ENCODE measurements at regions not wholly inside any gene's neighbourhood (a gene's known extent, or its start where the extent isn't known, plus 50 kb on each side); places are given as distances from the start of the nearest gene placed in this dataset.
A peak's percentile ranks its signal among the peaks of the same experiment; 100 is the strongest.

GRCh38 chr3:34178415-34178814, 380.0 kb downstream of the PDCD6IP start:
- ATAC-seq = peak; percentile 78
- Histone ChIP-seq H3K9ac (ENCODE audit: control insufficient read depth, insufficient read depth, low read length) (no peak overlapping the region), H3K27ac (ENCODE audit: control insufficient read depth, insufficient read depth) (no peak overlapping the region), H3K4me1 (ENCODE audit: control insufficient read depth, insufficient read depth, low read length) (peaks cover 5% of the 10 kb centered on the region; the same call in 1 of the 2 replicates), H3K9me3 (replicated peaks; ENCODE audit: control insufficient read depth, insufficient read depth, low read length) (no peaks in the 10 kb centered on the region; the same call in 2 of the 3 replicates), H4K20me1 (ENCODE audit: control insufficient read depth, insufficient read depth) (no peaks in the 10 kb centered on the region), H3K36me3 (ENCODE audit: control insufficient read depth in 2 of 2, insufficient read depth in 2 of 2, low read length in 1 of 2) (no peaks in the 10 kb centered on the region), H3K79me2 (ENCODE audit: control insufficient read depth, insufficient read depth, low read length) (no peaks in the 10 kb centered on the region), H3K4me2 (ENCODE audit: control insufficient read depth, insufficient read depth) (no peak overlapping the region; the same call in 1 of the 2 replicates), H2AFZ (ENCODE audit: control insufficient read depth, low read depth, low read length) (peak overlapping the region; percentile 33), H3K4me3 (no peak overlapping the region), H3K27me3 (replicated peaks in 1 of 2; ENCODE audit: control insufficient read depth in 2 of 2, insufficient read depth in 2 of 2, low read length in 1 of 2) (no peaks in the 10 kb centered on the region)
- ChIA-PET SMC1A (ENCODE audit: uncharacterized antibody, unreplicated experiment) (interaction anchor here (1.4 kb wide), 1 partner anchor 71 kb away, joined by 3 read pairs; no protein-coding TSS in a partner anchor), CTCF (no interaction called here), RAD21 (ENCODE audit: unreplicated experiment) (no interaction called here), POLR2A (no interaction called here)
- BruUV-seq (replicated peaks) = no TSS peak
- 23% methylated on average over 2 of the region's 2 CpGs for WGBS (ENCODE audit: insufficient coverage, insufficient replicate concordance, low lambda C conversion rate, missing lambda C conversion rate)
- DNase-seq (ENCODE audit: low read depth, low spot score) = no peak
- TF ChIP-seq POLR2AphosphoS5 (IDR thresholded peaks at IDR 0.05; ENCODE audit: low read length) (no peak), JUNB (IDR thresholded peaks at IDR 0.05) (peak; percentile 72), IRF4 (IDR thresholded peaks at IDR 0.05; ENCODE audit: low read depth, low read length) (0 out of 2 replicates have a peak, but pooled peaks have one; percentile 32), NKRF (conservative IDR thresholded peaks at IDR 0.05) (no peak)
- intact Hi-C loops (cut with micrococcal nuclease; ENCODE audit: unreplicated experiment) (no loop called here), in situ Hi-C loops (cut with MboI) (no loop called here)
- no peak for FAIRE-seq

- no TSS peak for BruUV-seq (replicated peaks)
- RAD21 ChIA-PET (ENCODE audit: unreplicated experiment) = no interaction called here
- H3K79me2 ChIP-seq (ENCODE audit: control insufficient read depth, insufficient read depth, low read length) = no peaks in the 10 kb centered on the region
- H4K20me1 ChIP-seq (ENCODE audit: control insufficient read depth, insufficient read depth) = no peaks in the 10 kb centered on the region
- no peaks in the 10 kb centered on the region for H3K27me3 ChIP-seq (replicated peaks in 1 of 2; ENCODE audit: control insufficient read depth in 2 of 2, insufficient read depth in 2 of 2, low read length in 1 of 2)
- H3K9me3 ChIP-seq (replicated peaks; ENCODE audit: control insufficient read depth, insufficient read depth, low read length) = no peaks in the 10 kb centered on the region; the same call in 2 of the 3 replicates
- no peak overlapping the region for H3K9ac ChIP-seq (ENCODE audit: control insufficient read depth, insufficient read depth, low read length)
- CTCF ChIA-PET = no interaction called here
- H2AFZ ChIP-seq (ENCODE audit: control insufficient read depth, low read depth, low read length) = no peak overlapping the region
- no peak overlapping the region for H3K27ac ChIP-seq (ENCODE audit: control insufficient read depth, insufficient read depth)
- FAIRE-seq = no peak
- H3K4me1 ChIP-seq (ENCODE audit: control insufficient read depth, insufficient read depth, low read length) = peaks cover 5% of the 10 kb centered on the region; the same call in 1 of the 2 replicates
- no peaks in the 10 kb centered on the region for H3K36me3 ChIP-seq (ENCODE audit: control insufficient read depth in 2 of 2, insufficient read depth in 2 of 2, low read length in 1 of 2)
- intact Hi-C loops (cut with micrococcal nuclease; ENCODE audit: unreplicated experiment) (no loop called here), in situ Hi-C loops (cut with MboI) (no loop called here)
- no peak overlapping the region for H3K4me3 ChIP-seq
- POLR2A ChIA-PET = no interaction called here
- DNase-seq (ENCODE audit: low read depth, low spot score) = no peak
- no peak for ATAC-seq
- SMC1A ChIA-PET (ENCODE audit: uncharacterized antibody, unreplicated experiment) = no interaction called here
- H3K4me2 ChIP-seq (ENCODE audit: control insufficient read depth, insufficient read depth) = no peak overlapping the region
- no peak for TF ChIP-seq IRF3 (IDR thresholded peaks at IDR 0.05)
- no peak for TF ChIP-seq ZNF274 (IDR thresholded peaks at IDR 0.05; ENCODE audit: insufficient read depth, insufficient read length)
- no peak for TF ChIP-seq MXI1 (IDR thresholded peaks at IDR 0.05; ENCODE audit: low read depth, low read length)
- no peak for TF ChIP-seq CHD4 (IDR thresholded peaks at IDR 0.05)
- no peak for TF ChIP-seq MYC (IDR thresholded peaks at IDR 0.05; ENCODE audit: insufficient read depth, insufficient read length, insufficient replicate concordance, low read length, severe bottlenecking)
- TF ChIP-seq SMC3 (IDR thresholded peaks at IDR 0.05; ENCODE audit: borderline replicate concordance, low read length) = no peak
- no peak for TF ChIP-seq ZNF592 (IDR thresholded peaks at IDR 0.05)
- TF ChIP-seq CBX5 (IDR thresholded peaks at IDR 0.05; ENCODE audit: low read depth) = no peak
- TF ChIP-seq ZBED1 (IDR thresholded peaks at IDR 0.05; ENCODE audit: borderline replicate concordance) = no peak
These were observed 381.3 kb downstream of the PDCD6IP start for GRCh38 chr3:34179716-34180115.
